DND-41 (cell line): ENCODE measurements at regions not wholly inside any gene's neighbourhood (a gene's known extent, or its start where the extent isn't known, plus 50 kb on each side); places are given as distances from the start of the nearest gene placed in this dataset.

Experiments used
- EZH2 ChIP-seq: IDR thresholded peaks from 3 replicates; pipeline ENCODE4 v1.6.1; 2012; ENCODE audit warnings: borderline replicate concordance, low read depth, mild to moderate bottlenecking, moderate library complexity, low read length, inconsistent platforms; ENCODE audit not compliant: severe bottlenecking
- TF ChIP-seq, protein P1 (sequence below): IDR thresholded peaks from 2 replicates; pipeline ENCODE4 v1.5.1; 2012; ENCODE audit warnings: borderline replicate concordance, low read length, moderate library complexity, mild to moderate bottlenecking; ENCODE audit not compliant: poor library complexity, severe bottlenecking; ENCODE audit errors: extremely low read depth

DNA sequence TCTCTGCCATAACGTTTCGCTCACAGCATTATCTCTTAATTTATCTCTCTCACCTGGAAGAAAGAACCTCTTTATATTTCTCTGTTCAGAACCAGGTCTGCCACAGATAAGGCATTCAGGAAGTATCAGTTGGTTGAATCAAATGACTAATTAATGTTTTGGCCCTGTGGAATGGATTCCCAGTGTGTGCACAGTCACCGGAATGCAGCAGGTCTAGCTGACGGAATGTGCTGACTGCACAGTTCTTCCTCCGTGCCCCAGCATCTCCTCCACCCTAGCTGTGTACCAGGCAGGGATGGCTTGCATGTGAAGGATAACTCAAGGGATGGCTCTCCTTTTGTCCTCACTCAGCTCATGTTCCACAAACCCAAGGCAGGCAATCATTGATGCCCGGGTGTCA lies 141.8 kb upstream of the MSX1 start:
- TF ChIP-seq, protein P1, sequence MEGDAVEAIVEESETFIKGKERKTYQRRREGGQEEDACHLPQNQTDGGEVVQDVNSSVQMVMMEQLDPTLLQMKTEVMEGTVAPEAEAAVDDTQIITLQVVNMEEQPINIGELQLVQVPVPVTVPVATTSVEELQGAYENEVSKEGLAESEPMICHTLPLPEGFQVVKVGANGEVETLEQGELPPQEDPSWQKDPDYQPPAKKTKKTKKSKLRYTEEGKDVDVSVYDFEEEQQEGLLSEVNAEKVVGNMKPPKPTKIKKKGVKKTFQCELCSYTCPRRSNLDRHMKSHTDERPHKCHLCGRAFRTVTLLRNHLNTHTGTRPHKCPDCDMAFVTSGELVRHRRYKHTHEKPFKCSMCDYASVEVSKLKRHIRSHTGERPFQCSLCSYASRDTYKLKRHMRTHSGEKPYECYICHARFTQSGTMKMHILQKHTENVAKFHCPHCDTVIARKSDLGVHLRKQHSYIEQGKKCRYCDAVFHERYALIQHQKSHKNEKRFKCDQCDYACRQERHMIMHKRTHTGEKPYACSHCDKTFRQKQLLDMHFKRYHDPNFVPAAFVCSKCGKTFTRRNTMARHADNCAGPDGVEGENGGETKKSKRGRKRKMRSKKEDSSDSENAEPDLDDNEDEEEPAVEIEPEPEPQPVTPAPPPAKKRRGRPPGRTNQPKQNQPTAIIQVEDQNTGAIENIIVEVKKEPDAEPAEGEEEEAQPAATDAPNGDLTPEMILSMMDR, result no peak
- no peak for TF ChIP-seq EZH2
